ENCODE measurements at regions not wholly inside any gene's neighbourhood (a gene's known extent, or its start where the extent isn't known, plus 50 kb on each side); places are given as distances from the start of the nearest gene placed in this dataset.

- no peak overlapping the region for H3K4me3 ChIP-seq (replicated peaks in 1 of 2; ENCODE audit: low read depth in 2 of 2, low read length in 2 of 2)
- no peak for DNase-seq (ENCODE audit: low read depth in 2 of 2)
- TF ChIP-seq, protein P1, sequence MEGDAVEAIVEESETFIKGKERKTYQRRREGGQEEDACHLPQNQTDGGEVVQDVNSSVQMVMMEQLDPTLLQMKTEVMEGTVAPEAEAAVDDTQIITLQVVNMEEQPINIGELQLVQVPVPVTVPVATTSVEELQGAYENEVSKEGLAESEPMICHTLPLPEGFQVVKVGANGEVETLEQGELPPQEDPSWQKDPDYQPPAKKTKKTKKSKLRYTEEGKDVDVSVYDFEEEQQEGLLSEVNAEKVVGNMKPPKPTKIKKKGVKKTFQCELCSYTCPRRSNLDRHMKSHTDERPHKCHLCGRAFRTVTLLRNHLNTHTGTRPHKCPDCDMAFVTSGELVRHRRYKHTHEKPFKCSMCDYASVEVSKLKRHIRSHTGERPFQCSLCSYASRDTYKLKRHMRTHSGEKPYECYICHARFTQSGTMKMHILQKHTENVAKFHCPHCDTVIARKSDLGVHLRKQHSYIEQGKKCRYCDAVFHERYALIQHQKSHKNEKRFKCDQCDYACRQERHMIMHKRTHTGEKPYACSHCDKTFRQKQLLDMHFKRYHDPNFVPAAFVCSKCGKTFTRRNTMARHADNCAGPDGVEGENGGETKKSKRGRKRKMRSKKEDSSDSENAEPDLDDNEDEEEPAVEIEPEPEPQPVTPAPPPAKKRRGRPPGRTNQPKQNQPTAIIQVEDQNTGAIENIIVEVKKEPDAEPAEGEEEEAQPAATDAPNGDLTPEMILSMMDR (IDR thresholded peaks at IDR 0.05; ENCODE audit: low read depth, low read length) = no peak
Measured at GRCh38 chr9:91048749-91049148, 247.1 kb downstream of the SYK start.

GRCh38 chr9:91053824-91054223 lies 252.2 kb downstream of the SYK start:
- TF ChIP-seq, protein P1 (IDR thresholded peaks at IDR 0.05; ENCODE audit: low read depth, low read length) = no peak
- DNase-seq (ENCODE audit: low read depth in 2 of 2) = no peak
- H3K4me3 ChIP-seq (replicated peaks in 1 of 2; ENCODE audit: low read depth in 2 of 2, low read length in 2 of 2) = no peak overlapping the region

DNA sequence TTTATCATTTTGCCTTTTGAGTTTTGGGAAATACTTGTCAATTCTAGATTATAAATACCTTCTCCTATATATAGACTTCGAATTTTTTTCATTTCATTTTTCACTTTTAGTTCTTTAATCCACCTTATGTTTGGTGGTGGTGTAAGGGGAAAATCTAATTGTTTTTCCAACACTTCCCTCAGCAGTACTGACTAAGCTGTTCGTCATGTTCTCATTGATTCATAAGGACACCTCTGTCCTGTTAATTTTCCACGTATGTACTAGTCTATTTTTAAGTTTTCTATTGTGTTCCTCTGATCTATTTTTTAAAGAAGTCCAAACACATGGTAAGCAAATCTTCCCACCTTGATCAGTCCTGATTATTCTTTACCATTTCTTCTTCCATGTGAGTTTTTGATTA lies 254.2 kb downstream of the SYK start:
- TF ChIP-seq, protein P1 (IDR thresholded peaks at IDR 0.05; ENCODE audit: low read depth, low read length) = no peak
- no peak overlapping the region for H3K4me3 ChIP-seq (replicated peaks in 1 of 2; ENCODE audit: low read depth in 2 of 2, low read length in 2 of 2)
- no peak for DNase-seq (ENCODE audit: low read depth in 2 of 2)

- TF ChIP-seq, protein P1 (IDR thresholded peaks at IDR 0.05; ENCODE audit: low read depth, low read length) = no peak
- no peak for DNase-seq (ENCODE audit: low read depth in 2 of 2)
- H3K4me3 ChIP-seq (replicated peaks in 1 of 2; ENCODE audit: low read depth in 2 of 2, low read length in 2 of 2) = no peak overlapping the region
Measured at GRCh38 chr9:91056486-91056885, 254.9 kb downstream of the SYK start.

DNA sequence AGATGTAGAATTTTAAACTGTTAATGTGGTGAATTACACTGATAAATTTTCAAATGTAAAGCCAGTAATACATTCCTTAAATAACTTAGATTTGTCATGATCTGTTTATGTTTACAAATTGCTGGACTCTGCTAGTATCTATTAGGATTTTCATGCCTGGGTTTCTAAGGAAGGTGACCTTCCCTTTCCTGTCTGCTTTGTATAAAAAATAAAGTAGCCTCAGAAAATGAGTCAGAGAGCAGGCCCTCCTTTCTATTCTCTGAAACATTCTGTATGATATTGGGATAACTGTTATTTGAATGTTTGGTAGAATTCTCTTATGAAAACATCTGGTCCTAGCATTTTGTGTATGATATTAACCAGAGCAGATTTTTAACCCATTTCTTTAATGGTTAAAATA lies 255.3 kb downstream of the SYK start:
- no peak overlapping the region for H3K4me3 ChIP-seq (replicated peaks in 1 of 2; ENCODE audit: low read depth in 2 of 2, low read length in 2 of 2)
- peak; percentile 54 to 55 for DNase-seq (ENCODE audit: low read depth in 2 of 2)
- TF ChIP-seq, protein P1 (IDR thresholded peaks at IDR 0.05; ENCODE audit: low read depth, low read length) = no peak

DNA sequence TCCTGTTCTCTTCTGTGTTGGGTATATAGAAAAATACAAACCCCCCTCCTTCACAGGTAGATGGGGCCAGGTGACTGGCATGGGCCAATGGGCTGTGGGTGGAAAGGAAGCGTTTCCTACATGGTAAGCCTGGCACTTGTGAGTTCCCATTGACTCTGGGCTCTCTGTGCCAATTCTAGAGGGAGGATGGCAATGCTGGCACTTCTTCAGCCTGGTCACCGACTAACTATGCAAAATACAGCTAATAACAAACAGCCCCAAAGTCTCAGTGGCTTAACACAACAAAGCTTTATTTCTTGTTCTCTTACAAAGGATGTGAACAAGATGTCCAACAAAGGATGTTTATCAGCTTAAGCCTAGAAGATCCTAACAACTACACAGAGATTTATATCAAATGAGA lies 258.1 kb downstream of the SYK start:
- H3K4me3 ChIP-seq (replicated peaks in 1 of 2; ENCODE audit: low read depth in 2 of 2, low read length in 2 of 2) = no peak overlapping the region
- TF ChIP-seq, protein P1 (IDR thresholded peaks at IDR 0.05; ENCODE audit: low read depth, low read length) = no peak
- DNase-seq (ENCODE audit: low read depth in 2 of 2) = peak in 1 of 2 donors; percentile 44
